Endodermal cell (in vitro differentiated cells): ENCODE measurements at regions not wholly inside any gene's neighbourhood (a gene's known extent, or its start where the extent isn't known, plus 50 kb on each side); places are given as distances from the start of the nearest gene placed in this dataset.

Experiments used
- DNase-seq: peaks from one replicate; pipeline ENCODE4 v3.0.0-alpha.2; 2017
- H3K27ac ChIP-seq: 2 replicates; pipeline ENCODE4 v1.5.1; 2013; ENCODE audit warnings: mild to moderate bottlenecking, low read depth, low read length, moderate library complexity
- H3K27me3 ChIP-seq: 2 replicates; pipeline ENCODE4 v1.6.1; 2013; ENCODE audit warnings: mild to moderate bottlenecking, low read length, moderate library complexity; ENCODE audit not compliant: insufficient read depth, control insufficient read depth, poor library complexity, severe bottlenecking
- H3K36me3 ChIP-seq: 2 replicates; pipeline ENCODE4 v1.7.0; 2013; ENCODE audit warnings: mild to moderate bottlenecking, low read length, moderate library complexity; ENCODE audit not compliant: control insufficient read depth, insufficient read depth
- H3K4me1 ChIP-seq: one replicate; pipeline ENCODE4 v1.7.0; 2013; ENCODE audit warnings: low read length; ENCODE audit not compliant: control insufficient read depth, insufficient read depth
- H3K4me3 ChIP-seq: 2 replicates; pipeline ENCODE4 v1.5.1; 2013; ENCODE audit warnings: mild to moderate bottlenecking, low read length, moderate library complexity
- H3K9ac ChIP-seq: 2 replicates; pipeline ENCODE4 v1.6.1; 2013; ENCODE audit warnings: mild to moderate bottlenecking, low read length, moderate library complexity; ENCODE audit not compliant: poor library complexity, severe bottlenecking; ENCODE audit errors: extremely low read depth
- H3K9me3 ChIP-seq: 2 replicates; pipeline ENCODE4 v1.6.1; 2013; ENCODE audit warnings: mild to moderate bottlenecking, low read length, moderate library complexity; ENCODE audit not compliant: control insufficient read depth
- H3K27ac Mint-ChIP-seq: 2 replicates; pipeline ENCODE4 v1.8.0; 2020; ENCODE audit warnings: mixed read lengths
- H3K27me3 Mint-ChIP-seq: 2 replicates; pipeline ENCODE4 v1.8.0; 2021; ENCODE audit warnings: mild to moderate bottlenecking, mixed read lengths; ENCODE audit not compliant: insufficient read depth
- H3K36me3 Mint-ChIP-seq: 2 replicates; pipeline ENCODE4 v1.8.0; 2020; ENCODE audit warnings: low read depth, mixed read lengths
- H3K4me1 Mint-ChIP-seq: 2 replicates; pipeline ENCODE4 v1.8.0; 2020; ENCODE audit warnings: mixed read lengths
- H3K4me3 Mint-ChIP-seq: 2 replicates; pipeline ENCODE4 v1.8.0; 2020; ENCODE audit warnings: mild to moderate bottlenecking, moderate library complexity, mixed read lengths
- H3K9me3 Mint-ChIP-seq: 2 replicates; pipeline ENCODE4 v1.8.0; 2020; ENCODE audit warnings: mild to moderate bottlenecking, mixed read lengths
- CTCF ChIP-seq: fragments of 200-600 bp; sonication (generic); conservative IDR thresholded peaks from 2 replicates; pipeline ENCODE4 v1.5.0; 2021; ENCODE audit warnings: antibody characterized with exemption, mild to moderate bottlenecking
- WGBS, 2 experiments: methylation state at CpG; one replicate each; pipeline versions ENCODE4 v1.1.5 to v1.1.7; 2013; ENCODE audit warnings: missing lambda C conversion rate in 2 of 2, mixed read lengths in 1 of 2; ENCODE audit not compliant: insufficient coverage in 1 of 2, insufficient read length in 1 of 2; 5-methylcytosine and 5-hydroxymethylcytosine counted together

DNA sequence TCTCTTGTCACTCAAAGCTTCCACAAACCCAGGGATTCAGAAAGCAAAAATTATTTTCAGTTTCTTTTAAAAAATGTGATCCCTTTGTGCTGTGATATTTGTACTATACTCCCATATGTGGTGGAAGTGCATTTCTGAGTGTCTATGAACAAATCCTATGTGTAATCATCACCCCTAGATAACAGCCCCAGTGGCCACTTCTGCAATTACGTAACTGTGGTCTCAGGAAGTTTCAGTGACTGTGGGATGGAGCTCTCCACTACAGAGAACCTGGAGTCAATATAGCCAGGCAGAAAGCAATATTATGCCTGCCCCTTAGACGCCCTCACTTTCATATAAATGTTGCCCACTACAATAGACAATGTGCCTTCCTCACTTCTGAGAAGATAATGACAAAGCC lies 1101.7 kb upstream of the GHITM start:
- peak; percentile 57 for TF ChIP-seq CTCF
- Histone ChIP-seq H3K9me3 (no peaks in the 10 kb centered on the region), H3K27ac (no peak overlapping the region), H3K4me1 (no peaks in the 10 kb centered on the region), H3K9ac (no peak overlapping the region), H3K36me3 (no peaks in the 10 kb centered on the region), H3K4me3 (no peak overlapping the region), H3K27me3 (no peaks in the 10 kb centered on the region)
- Mint-ChIP-seq H3K27me3 (no peaks in the 10 kb centered on the region), H3K9me3 (no peaks in the 10 kb centered on the region), H3K4me3 (no peak overlapping the region), H3K27ac (no peak overlapping the region), H3K4me1 (no peaks in the 10 kb centered on the region), H3K36me3 (no peaks in the 10 kb centered on the region)
- DNase-seq, result no peak
- 75 to 83% methylated on average over 1 to 2 of the region's 2 CpGs for WGBS, 2 experiments

GRCh38 chr10:83038631-83039030 lies 1100.7 kb upstream of the GHITM start:
- Mint-ChIP-seq H3K27ac (no peak overlapping the region), H3K4me1 (no peaks in the 10 kb centered on the region), H3K27me3 (no peaks in the 10 kb centered on the region), H3K9me3 (no peaks in the 10 kb centered on the region), H3K36me3 (no peaks in the 10 kb centered on the region), H3K4me3 (no peak overlapping the region)
- Histone ChIP-seq H3K4me1 (no peaks in the 10 kb centered on the region), H3K9me3 (no peaks in the 10 kb centered on the region), H3K27ac (no peak overlapping the region), H3K4me3 (no peak overlapping the region), H3K36me3 (no peaks in the 10 kb centered on the region), H3K27me3 (no peaks in the 10 kb centered on the region), H3K9ac (no peak overlapping the region)
- DNase-seq, result no peak
- TF ChIP-seq CTCF, result no peak
- 100% methylated on average over 2 of the region's 2 CpGs; no CpG with 5 or more reads in 1 of the 2 experiments for WGBS, 2 experiments

GRCh38 chr10:83045731-83046130 lies 1093.6 kb upstream of the GHITM start:
- Mint-ChIP-seq H3K9me3 (no peaks in the 10 kb centered on the region), H3K36me3 (no peaks in the 10 kb centered on the region), H3K4me1 (no peaks in the 10 kb centered on the region), H3K27ac (no peak overlapping the region), H3K4me3 (no peak overlapping the region), H3K27me3 (no peaks in the 10 kb centered on the region)
- H3K27me3 ChIP-seq, result no peaks in the 10 kb centered on the region
- H3K9ac ChIP-seq, result no peak overlapping the region
- H3K9me3 ChIP-seq, result no peaks in the 10 kb centered on the region
- no peak overlapping the region for H3K27ac ChIP-seq
- no peak for TF ChIP-seq CTCF
- 62 to 75% methylated on average over 2 to 3 of the region's 4 CpGs for WGBS, 2 experiments
- no peak overlapping the region for H3K4me3 ChIP-seq
- no peaks in the 10 kb centered on the region for H3K4me1 ChIP-seq
- H3K36me3 ChIP-seq, result no peaks in the 10 kb centered on the region
- DNase-seq, result no peak
